GM12892 (cell line): ENCODE measurements at regions not wholly inside any gene's neighbourhood (a gene's known extent, or its start where the extent isn't known, plus 50 kb on each side); places are given as distances from the start of the nearest gene placed in this dataset.

ENCODE experiments used
- DNase-seq: peaks from one replicate; pipeline ENCODE4 v3.0.0; 2011; ENCODE audit not compliant: insufficient read length
- FAIRE-seq: peaks from 2 replicates; lab custom pipeline; 2011; peaks lifted over from hg19 to GRCh38; lab: Jason Lieb, UNC
- POLR2A ChIP-seq: IDR thresholded peaks from 2 replicates; pipeline ENCODE4 v1.6.1; 2011; ENCODE audit warnings: low read depth, low read length, control low read depth
- POLR2AphosphoS5 ChIP-seq: IDR thresholded peaks from 2 replicates; pipeline ENCODE4 v1.6.1; 2011; ENCODE audit warnings: low read depth, low read length, control low read depth
- TAF1 ChIP-seq: IDR thresholded peaks from 2 replicates; pipeline ENCODE4 v1.6.1; 2011; ENCODE audit warnings: low read depth, mild to moderate bottlenecking, control low read depth, low read length, borderline replicate concordance

- FAIRE-seq (no peak), DNase-seq (no peak)
- TF ChIP-seq POLR2AphosphoS5 (no peak), TAF1 (no peak)
Observed at GRCh38 chr3:118089563-118089962, 945.1 kb downstream of the IGSF11 start.

GRCh38 chr3:118097226-118097625 lies 937.4 kb downstream of the IGSF11 start:
- DNase-seq: no peak
- no peak for FAIRE-seq
- TF ChIP-seq POLR2A (no peak), POLR2AphosphoS5 (no peak), TAF1 (no peak)

- TF ChIP-seq TAF1 (no peak), POLR2A (no peak), POLR2AphosphoS5 (no peak)
- FAIRE-seq (no peak), DNase-seq (no peak)
Observed at GRCh38 chr3:118097660-118098059, 937.0 kb downstream of the IGSF11 start.

DNA sequence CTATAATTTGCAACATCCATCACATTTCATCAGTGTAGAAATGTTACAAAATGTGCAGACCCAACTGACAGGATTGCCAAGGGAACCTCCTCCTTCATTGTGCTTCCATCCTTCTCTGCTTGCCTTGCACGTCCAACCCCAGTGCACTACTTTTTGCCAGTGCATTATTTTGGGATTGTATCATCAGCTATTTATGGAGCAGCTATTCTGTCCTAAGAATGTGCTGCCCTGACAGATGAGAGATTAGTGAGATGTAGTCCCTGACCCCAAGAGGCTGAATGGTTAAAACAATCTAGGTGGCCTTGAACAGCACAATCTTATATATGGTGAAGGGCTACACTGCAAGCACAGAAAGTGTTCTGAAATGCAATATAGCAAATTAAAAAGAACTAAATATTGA lies 935.8 kb downstream of the IGSF11 start:
- TF ChIP-seq POLR2A (no peak), POLR2AphosphoS5 (no peak), TAF1 (no peak)
- FAIRE-seq: no peak

DNA sequence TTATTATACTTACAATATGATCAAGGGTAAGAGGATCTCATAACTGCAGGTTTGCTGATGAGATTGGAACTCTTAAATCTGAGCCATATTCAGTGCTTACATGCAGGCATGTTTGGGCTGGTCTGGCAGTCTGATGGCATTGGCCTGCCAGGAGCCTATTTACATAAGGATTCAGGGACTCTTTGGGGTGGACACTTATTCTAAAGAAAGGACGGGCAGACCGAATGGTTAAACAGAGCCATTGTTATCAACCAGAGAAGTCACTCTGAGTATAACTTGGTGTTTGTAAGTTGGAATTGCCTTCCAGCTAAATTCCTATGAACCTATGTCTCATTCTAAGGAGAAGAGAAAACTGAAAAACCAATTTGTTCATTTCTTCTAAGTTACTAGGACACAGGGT lies 932.8 kb downstream of the IGSF11 start:
- DNase-seq (no peak), FAIRE-seq (no peak)
- no peak for TF ChIP-seq TAF1

More for the DNA sequence above, 935.8 kb downstream of the IGSF11 start:
- no peak for DNase-seq

DNA sequence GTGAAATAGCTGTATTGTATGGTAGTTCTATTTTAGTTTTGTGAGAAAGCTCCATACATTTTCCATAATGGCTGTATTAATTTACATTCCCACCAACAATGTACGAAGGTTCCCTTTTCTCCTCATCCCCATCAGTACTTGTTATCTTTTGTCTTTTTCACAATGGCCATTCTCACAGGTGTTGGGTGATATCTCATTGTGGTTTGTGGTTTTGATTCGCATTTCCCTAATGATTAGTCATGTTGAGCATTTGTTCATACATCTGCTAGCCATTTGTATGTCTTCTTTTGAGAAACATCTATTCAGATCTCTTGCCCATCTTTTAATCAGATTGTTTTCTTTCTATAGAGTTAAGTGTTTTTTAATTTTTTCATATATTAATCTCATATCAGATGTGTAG lies 931.9 kb downstream of the IGSF11 start:
- DNase-seq (no peak), FAIRE-seq (no peak)
- no peak for TF ChIP-seq TAF1
- no peak for TF ChIP-seq POLR2AphosphoS5
- TF ChIP-seq POLR2A: no peak

GRCh38 chr3:118108201-118108600 lies 926.4 kb downstream of the IGSF11 start:
- TF ChIP-seq POLR2A: no peak
- no peak for TF ChIP-seq POLR2AphosphoS5
- TF ChIP-seq TAF1: no peak
- FAIRE-seq (no peak), DNase-seq (no peak)

DNA sequence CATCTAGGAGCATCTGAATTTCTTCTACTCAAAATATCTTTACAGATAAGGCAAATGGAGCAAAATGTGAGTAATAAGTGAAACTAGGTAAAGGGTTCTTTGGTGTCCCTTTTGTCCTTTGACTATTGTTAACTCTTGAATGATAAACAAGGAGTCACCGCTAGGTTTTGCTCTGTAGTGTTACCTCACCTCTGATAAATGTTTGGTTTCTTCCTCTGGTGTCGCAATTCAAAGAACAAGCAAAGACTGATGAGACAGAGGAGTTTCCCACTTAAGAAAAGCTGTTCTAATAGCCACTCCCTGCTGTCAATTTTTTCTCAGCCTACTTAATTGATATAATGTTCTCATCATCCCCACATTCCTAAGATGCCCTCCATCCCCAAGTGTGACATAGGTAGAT lies 925.9 kb downstream of the IGSF11 start:
- FAIRE-seq (no peak), DNase-seq (no peak)
- TF ChIP-seq TAF1 (no peak), POLR2AphosphoS5 (no peak), POLR2A (no peak)

- no peak for DNase-seq
- no peak for FAIRE-seq
- TF ChIP-seq POLR2A: no peak
- no peak for TF ChIP-seq POLR2AphosphoS5
- no peak for TF ChIP-seq TAF1
Observed at GRCh38 chr3:118110211-118110610, 924.4 kb downstream of the IGSF11 start.

- TF ChIP-seq POLR2A (no peak), POLR2AphosphoS5 (no peak), TAF1 (no peak)
- no peak for FAIRE-seq
- DNase-seq: no peak
Observed at GRCh38 chr3:118116991-118117390, 917.7 kb downstream of the IGSF11 start.

- FAIRE-seq: no peak
- no peak for DNase-seq
- TF ChIP-seq POLR2AphosphoS5 (no peak), POLR2A (no peak), TAF1 (no peak)
Observed at GRCh38 chr3:118126751-118127150, 907.9 kb downstream of the IGSF11 start.

DNA sequence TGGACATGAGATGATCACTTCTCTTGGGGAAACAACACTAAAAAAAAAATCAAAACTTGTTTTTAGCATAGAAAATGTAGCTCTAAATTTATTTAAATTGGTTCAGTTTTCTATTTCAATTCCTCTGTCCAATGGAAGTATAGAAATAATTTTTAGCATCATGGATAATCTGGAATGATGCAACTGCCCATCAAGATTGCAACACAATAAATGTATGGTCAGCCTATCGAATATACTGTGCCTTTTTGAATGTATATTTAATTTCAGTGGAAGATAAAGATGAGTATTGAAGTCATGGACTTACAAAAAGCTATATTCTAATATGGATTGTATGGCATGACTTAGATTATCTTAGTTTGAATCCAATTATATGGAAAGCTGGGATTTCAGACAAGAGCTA lies 906.7 kb downstream of the IGSF11 start:
- FAIRE-seq: no peak
- TF ChIP-seq POLR2AphosphoS5 (no peak), TAF1 (no peak), POLR2A (no peak)
- no peak for DNase-seq

DNA sequence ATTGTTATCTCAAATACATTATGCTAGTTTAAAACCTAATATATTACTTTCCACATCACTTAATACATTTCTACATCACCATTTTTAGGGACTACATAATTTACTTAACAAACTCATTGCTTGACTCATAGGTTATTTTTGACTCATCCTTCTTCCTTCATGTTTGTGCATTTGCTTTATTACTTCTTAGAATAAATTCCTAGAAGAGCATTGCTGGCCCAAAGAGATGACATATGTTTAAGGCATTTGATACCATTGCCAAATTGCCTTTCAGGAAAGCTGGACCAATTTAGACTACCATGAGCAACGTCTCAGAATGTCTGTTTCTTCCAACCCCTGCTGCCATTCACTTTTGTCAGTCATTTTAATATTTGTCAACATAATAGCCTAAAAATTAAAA lies 905.8 kb downstream of the IGSF11 start:
- no peak for DNase-seq
- TF ChIP-seq TAF1 (no peak), POLR2AphosphoS5 (no peak), POLR2A (no peak)
- FAIRE-seq: no peak

DNA sequence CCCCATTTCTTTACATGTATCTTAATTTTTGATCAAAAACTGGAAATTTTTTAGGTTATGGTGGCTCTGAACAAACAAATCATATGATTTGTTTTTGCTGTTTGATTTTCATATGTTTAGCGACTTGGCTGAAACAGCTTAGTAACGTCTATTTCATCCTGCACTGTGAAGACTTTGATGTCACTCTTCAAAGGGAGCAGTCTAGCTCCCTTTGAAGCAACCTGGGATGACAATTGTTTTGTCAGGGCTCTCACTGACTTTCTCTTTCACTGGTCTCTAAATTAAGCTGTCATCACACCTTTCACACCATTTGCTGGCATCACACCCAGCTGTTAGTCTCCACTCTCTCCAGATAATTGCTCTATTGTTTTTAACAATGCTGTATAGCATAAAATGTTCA lies 896.9 kb downstream of the IGSF11 start:
- DNase-seq (no peak), FAIRE-seq (no peak)
- no peak for TF ChIP-seq POLR2A
- no peak for TF ChIP-seq POLR2AphosphoS5
- TF ChIP-seq TAF1: no peak
